ENCODE measurements at regions not wholly inside any gene's neighbourhood (a gene's known extent, or its start where the extent isn't known, plus 50 kb on each side); places are given as distances from the start of the nearest gene placed in this dataset.

DNA sequence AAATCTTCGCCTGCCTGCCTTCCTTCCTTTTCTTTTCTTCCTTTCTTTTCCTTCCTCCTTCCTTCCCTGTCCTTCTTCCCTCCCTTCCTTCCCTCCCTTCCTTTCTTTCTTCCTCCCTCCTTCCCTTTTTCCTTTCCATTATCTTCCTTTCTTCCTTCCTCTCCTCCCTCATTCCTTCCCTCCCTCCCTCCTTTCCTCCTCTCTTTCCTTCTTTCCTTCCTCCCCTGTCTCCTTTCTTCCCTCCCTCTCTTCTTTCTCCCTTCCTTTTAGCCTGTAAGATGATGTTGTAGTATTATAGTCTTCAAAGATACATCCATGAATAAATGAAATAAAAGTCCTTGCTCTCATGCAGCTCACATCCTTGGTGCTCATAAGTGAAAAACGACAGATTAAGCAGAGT, 539.3 kb downstream of the RBFOX1 start:
- Histone ChIP-seq H3K27me3 (ENCODE audit: low read length) (no peaks in the 10 kb centered on the region; the same call in 1 of the 2 replicates), H3K4me3 (ENCODE audit: insufficient read depth, low read length, poor library complexity, severe bottlenecking) (no peak overlapping the region), H3K79me2 (ENCODE audit: insufficient read depth, low read length) (no peaks in the 10 kb centered on the region), H3F3A (ENCODE audit: insufficient read depth) (no peaks in the 10 kb centered on the region), H3K36me3 (ENCODE audit: low read length) (no peaks in the 10 kb centered on the region), H3K9me2 (replicated peaks; ENCODE audit: insufficient read depth, low read length) (no peaks in the 10 kb centered on the region), H2AFZ (ENCODE audit: low read depth, low read length, severe bottlenecking) (no peak overlapping the region), H3K9ac (ENCODE audit: low read length) (no peak overlapping the region), H3K9me3 (ENCODE audit: insufficient read depth, low read length) (no peaks in the 10 kb centered on the region), H4K20me1 (ENCODE audit: low read depth, low read length) (no peaks in the 10 kb centered on the region), H3K27ac (ENCODE audit: low read depth, low read length) (no peak overlapping the region), H3K4me2 (ENCODE audit: low read depth, low read length, poor library complexity, severe bottlenecking) (no peak overlapping the region)
- TF ChIP-seq, protein P1, sequence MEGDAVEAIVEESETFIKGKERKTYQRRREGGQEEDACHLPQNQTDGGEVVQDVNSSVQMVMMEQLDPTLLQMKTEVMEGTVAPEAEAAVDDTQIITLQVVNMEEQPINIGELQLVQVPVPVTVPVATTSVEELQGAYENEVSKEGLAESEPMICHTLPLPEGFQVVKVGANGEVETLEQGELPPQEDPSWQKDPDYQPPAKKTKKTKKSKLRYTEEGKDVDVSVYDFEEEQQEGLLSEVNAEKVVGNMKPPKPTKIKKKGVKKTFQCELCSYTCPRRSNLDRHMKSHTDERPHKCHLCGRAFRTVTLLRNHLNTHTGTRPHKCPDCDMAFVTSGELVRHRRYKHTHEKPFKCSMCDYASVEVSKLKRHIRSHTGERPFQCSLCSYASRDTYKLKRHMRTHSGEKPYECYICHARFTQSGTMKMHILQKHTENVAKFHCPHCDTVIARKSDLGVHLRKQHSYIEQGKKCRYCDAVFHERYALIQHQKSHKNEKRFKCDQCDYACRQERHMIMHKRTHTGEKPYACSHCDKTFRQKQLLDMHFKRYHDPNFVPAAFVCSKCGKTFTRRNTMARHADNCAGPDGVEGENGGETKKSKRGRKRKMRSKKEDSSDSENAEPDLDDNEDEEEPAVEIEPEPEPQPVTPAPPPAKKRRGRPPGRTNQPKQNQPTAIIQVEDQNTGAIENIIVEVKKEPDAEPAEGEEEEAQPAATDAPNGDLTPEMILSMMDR (IDR thresholded peaks at IDR 0.05; ENCODE audit: insufficient read depth, low read length, poor library complexity, severe bottlenecking): no peak
- no peak for TF ChIP-seq EZH2phosphoT487 (conservative IDR thresholded peaks at IDR 0.05; ENCODE audit: low read length)

DNA sequence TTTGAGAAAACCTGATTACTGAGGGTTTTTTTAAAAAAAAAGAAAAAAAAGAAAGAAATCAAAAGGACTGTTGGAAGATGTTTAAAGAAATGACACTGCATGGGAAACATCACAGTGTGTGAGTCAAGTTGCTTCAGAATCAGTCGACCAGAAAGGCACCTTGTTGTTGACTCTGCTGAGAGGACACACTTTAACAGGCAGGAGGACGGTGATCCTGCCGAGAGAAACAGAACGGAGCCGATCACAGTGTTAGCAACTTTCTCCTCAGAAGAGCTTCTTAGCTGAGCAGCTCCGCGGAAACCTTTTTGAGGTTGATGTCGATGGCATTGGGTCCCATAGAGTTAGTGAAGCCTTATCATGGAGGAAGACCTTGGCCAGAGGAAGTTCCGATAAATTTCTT, 538.7 kb downstream of the RBFOX1 start:
- Histone ChIP-seq H3K4me3 (ENCODE audit: insufficient read depth, low read length, poor library complexity, severe bottlenecking) (no peak overlapping the region), H3K27me3 (ENCODE audit: low read length) (no peaks in the 10 kb centered on the region; the same call in 1 of the 2 replicates), H3K9ac (ENCODE audit: low read length) (no peak overlapping the region), H3K79me2 (ENCODE audit: insufficient read depth, low read length) (no peaks in the 10 kb centered on the region), H3F3A (ENCODE audit: insufficient read depth) (no peaks in the 10 kb centered on the region), H3K36me3 (ENCODE audit: low read length) (no peaks in the 10 kb centered on the region), H3K9me3 (ENCODE audit: insufficient read depth, low read length) (no peaks in the 10 kb centered on the region), H3K4me2 (ENCODE audit: low read depth, low read length, poor library complexity, severe bottlenecking) (no peak overlapping the region), H3K9me2 (replicated peaks; ENCODE audit: insufficient read depth, low read length) (no peaks in the 10 kb centered on the region), H2AFZ (ENCODE audit: low read depth, low read length, severe bottlenecking) (no peak overlapping the region), H4K20me1 (ENCODE audit: low read depth, low read length) (no peaks in the 10 kb centered on the region), H3K27ac (ENCODE audit: low read depth, low read length) (no peak overlapping the region)
- TF ChIP-seq, protein P1 (IDR thresholded peaks at IDR 0.05; ENCODE audit: insufficient read depth, low read length, poor library complexity, severe bottlenecking): no peak
- no peak for TF ChIP-seq EZH2phosphoT487 (conservative IDR thresholded peaks at IDR 0.05; ENCODE audit: low read length)

DNA sequence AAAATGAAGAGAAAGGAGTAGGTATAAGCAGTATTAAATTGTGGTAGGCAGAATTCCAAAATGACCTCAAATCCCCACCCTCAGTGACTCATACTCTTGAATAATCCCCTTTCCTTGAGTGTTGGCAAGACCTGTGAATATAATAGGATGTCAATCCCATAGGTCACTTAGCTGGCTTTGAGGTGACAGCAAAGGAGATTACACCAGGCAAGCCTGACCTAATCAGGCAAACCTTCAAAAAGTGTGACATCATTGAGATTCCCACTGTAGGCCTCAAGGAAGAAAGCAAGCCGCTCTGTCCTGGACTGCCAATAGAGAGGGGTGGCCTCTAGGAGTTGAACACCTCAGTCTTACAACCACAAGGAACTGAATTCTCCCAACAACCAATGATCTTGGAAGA, 535.2 kb downstream of the RBFOX1 start:
- no peak overlapping the region for H2AFZ ChIP-seq (ENCODE audit: low read depth, low read length, severe bottlenecking)
- H3K9me3 ChIP-seq (ENCODE audit: insufficient read depth, low read length): no peaks in the 10 kb centered on the region

More for the DNA sequence above, 535.2 kb downstream of the RBFOX1 start:
- Histone ChIP-seq H3K27ac (ENCODE audit: low read depth, low read length) (no peak overlapping the region), H4K20me1 (ENCODE audit: low read depth, low read length) (no peaks in the 10 kb centered on the region), H3K36me3 (ENCODE audit: low read length) (no peaks in the 10 kb centered on the region), H3K4me2 (ENCODE audit: low read depth, low read length, poor library complexity, severe bottlenecking) (no peak overlapping the region), H3K27me3 (ENCODE audit: low read length) (no peaks in the 10 kb centered on the region; the same call in 1 of the 2 replicates), H3K79me2 (ENCODE audit: insufficient read depth, low read length) (no peaks in the 10 kb centered on the region), H3F3A (ENCODE audit: insufficient read depth) (no peaks in the 10 kb centered on the region), H3K9ac (ENCODE audit: low read length) (no peak overlapping the region), H3K4me3 (ENCODE audit: insufficient read depth, low read length, poor library complexity, severe bottlenecking) (no peak overlapping the region), H3K9me2 (replicated peaks; ENCODE audit: insufficient read depth, low read length) (no peaks in the 10 kb centered on the region)
- TF ChIP-seq, protein P1 (IDR thresholded peaks at IDR 0.05; ENCODE audit: insufficient read depth, low read length, poor library complexity, severe bottlenecking): no peak
- TF ChIP-seq EZH2phosphoT487 (conservative IDR thresholded peaks at IDR 0.05; ENCODE audit: low read length): no peak
